H9 (cell line): ENCODE measurements at regions not wholly inside any gene's neighbourhood (a gene's known extent, or its start where the extent isn't known, plus 50 kb on each side); places are given as distances from the start of the nearest gene placed in this dataset.

Experiments
- DNase-seq: peaks from one replicate; pipeline ENCODE4 v3.0.0-alpha.2; 2017
- H2AFZ ChIP-seq: one replicate; pipeline ENCODE4 v1.6.1; 2013; ENCODE audit warnings: mild to moderate bottlenecking, low read length, control low read depth, moderate library complexity
- H2AK5ac ChIP-seq: 2 replicates; pipeline ENCODE4 v1.6.1; 2013; ENCODE audit warnings: low read length, control low read depth, mixed read lengths; ENCODE audit not compliant: insufficient read length
- H2BK120ac ChIP-seq: one replicate; pipeline ENCODE4 v1.6.1; 2013; ENCODE audit warnings: low read depth, mild to moderate bottlenecking, low read length, control low read depth, inconsistent platforms; ENCODE audit not compliant: poor library complexity, severe bottlenecking
- H2BK12ac ChIP-seq: 2 replicates; pipeline ENCODE4 v1.6.1; 2013; ENCODE audit warnings: low read length, control low read depth, mixed read lengths, low read depth; ENCODE audit not compliant: insufficient read length
- H2BK15ac ChIP-seq: 2 replicates; pipeline ENCODE4 v1.6.1; 2013; ENCODE audit warnings: low read depth, low read length, control low read depth
- H2BK20ac ChIP-seq: one replicate; pipeline ENCODE4 v1.6.1; 2013; ENCODE audit warnings: low read depth, mild to moderate bottlenecking, low read length, control low read depth, inconsistent platforms; ENCODE audit not compliant: poor library complexity, severe bottlenecking
- H2BK5ac ChIP-seq: 2 replicates; pipeline ENCODE4 v1.6.1; 2013; ENCODE audit warnings: low read length, control low read depth, mixed read lengths; ENCODE audit not compliant: insufficient read length
- H3K14ac ChIP-seq: 2 replicates; pipeline ENCODE4 v1.6.1; 2013; ENCODE audit warnings: low read length, control low read depth; ENCODE audit not compliant: insufficient read depth
- H3K18ac ChIP-seq: 2 replicates; pipeline ENCODE4 v1.6.1; 2013; ENCODE audit warnings: low read depth, mild to moderate bottlenecking, mixed read lengths, low read length, control low read depth; ENCODE audit not compliant: insufficient read length
- H3K23ac ChIP-seq: 2 replicates; pipeline ENCODE4 v1.6.1; 2013; ENCODE audit warnings: low read length, control low read depth, mixed read lengths, low read depth; ENCODE audit not compliant: insufficient read length
- H3K23me2 ChIP-seq: 2 replicates; pipeline ENCODE4 v1.6.1; 2013; ENCODE audit warnings: low read depth, mild to moderate bottlenecking, mixed read lengths, low read length, control low read depth; ENCODE audit not compliant: insufficient read length, poor library complexity, severe bottlenecking
- H3K27ac ChIP-seq: 2 replicates; pipeline ENCODE4 v1.5.1; 2013; ENCODE audit warnings: low read length, control low read depth, mixed read lengths, low read depth; ENCODE audit not compliant: insufficient read length
- H3K27me3 ChIP-seq: 2 replicates; pipeline ENCODE4 v1.6.1; 2013; ENCODE audit warnings: low read length, control low read depth, inconsistent platforms; ENCODE audit not compliant: insufficient read depth
- H3K4ac ChIP-seq: 2 replicates; pipeline ENCODE4 v1.6.1; 2013; ENCODE audit warnings: low read depth, mild to moderate bottlenecking, control low read depth, inconsistent platforms, low read length, moderate library complexity
- H3K4me1 ChIP-seq: 2 replicates; pipeline ENCODE4 v1.6.1; 2013; ENCODE audit warnings: low read length, control low read depth, inconsistent platforms; ENCODE audit not compliant: insufficient read depth
- H3K4me2 ChIP-seq: 2 replicates; pipeline ENCODE4 v1.6.1; 2013; ENCODE audit warnings: low read length, control low read depth, mixed read lengths; ENCODE audit not compliant: insufficient read length, insufficient read depth
- H3K56ac ChIP-seq: 2 replicates; pipeline ENCODE4 v1.6.1; 2013; ENCODE audit warnings: low read depth, mild to moderate bottlenecking, mixed read lengths, low read length, control low read depth; ENCODE audit not compliant: insufficient read length
- H3K79me1 ChIP-seq: 2 replicates; pipeline ENCODE4 v1.6.1; 2013; ENCODE audit warnings: low read depth, mild to moderate bottlenecking, moderate library complexity, low read length, control low read depth, inconsistent platforms; ENCODE audit not compliant: insufficient read depth, poor library complexity, severe bottlenecking
- H3K79me2 ChIP-seq: 2 replicates; pipeline ENCODE4 v1.6.1; 2013; ENCODE audit warnings: low read length, control low read depth, inconsistent platforms; ENCODE audit not compliant: insufficient read depth
- H3K9ac ChIP-seq: 2 replicates; pipeline ENCODE4 v1.6.1; 2013; ENCODE audit warnings: low read length, control low read depth, mixed read lengths; ENCODE audit not compliant: insufficient read length; ENCODE audit errors: extremely low read depth
- H3K9me3 ChIP-seq: one replicate; pipeline ENCODE4 v1.6.1; 2013; ENCODE audit warnings: low read depth, low read length, inconsistent platforms; ENCODE audit not compliant: control insufficient read depth
- H3T11ph ChIP-seq: one replicate; pipeline ENCODE4 v1.6.1; 2013; ENCODE audit warnings: mild to moderate bottlenecking, low read length, control low read depth, inconsistent platforms
- H4K20me1 ChIP-seq: one replicate; pipeline ENCODE4 v1.6.1; 2013; ENCODE audit not compliant: control insufficient read depth, insufficient read length, insufficient read depth
- H4K5ac ChIP-seq: 2 replicates; pipeline ENCODE4 v1.6.1; 2013; ENCODE audit warnings: low read depth, mild to moderate bottlenecking, mixed read lengths, low read length, control low read depth; ENCODE audit not compliant: insufficient read length
- H4K8ac ChIP-seq: replicated peaks from 2 replicates; pipeline ENCODE4 v1.6.1; 2013; ENCODE audit warnings: low read length, control low read depth, mixed read lengths, low read depth; ENCODE audit not compliant: insufficient read length
- H4K91ac ChIP-seq: 2 replicates; pipeline ENCODE4 v1.6.1; 2013; ENCODE audit warnings: low read depth, mild to moderate bottlenecking, moderate library complexity, mixed read lengths, low read length, control low read depth; ENCODE audit not compliant: insufficient read length
- H3K27ac Mint-ChIP-seq, 3 experiments: 2 replicates in 2 of 3; 3 replicates in 1 of 3; pipeline ENCODE4 v1.8.0; 2020 to 2021; ENCODE audit warnings: mixed read lengths in 3 of 3, mild to moderate bottlenecking in 1 of 3, moderate library complexity in 1 of 3
- H3K27me3 Mint-ChIP-seq: 2 replicates; pipeline ENCODE4 v1.8.0; 2021; ENCODE audit warnings: low read depth, mild to moderate bottlenecking, moderate library complexity, mixed read lengths
- H3K36me3 Mint-ChIP-seq, 3 experiments: 2 replicates in 2 of 3; 3 replicates in 1 of 3; pipeline ENCODE4 v1.8.0; 2020 to 2021; ENCODE audit warnings: low read depth in 3 of 3, mixed read lengths in 3 of 3; ENCODE audit not compliant: insufficient read depth in 1 of 3
- H3K4me1 Mint-ChIP-seq, 2 experiments: 2 replicates each; pipeline ENCODE4 v1.8.0; 2020; ENCODE audit warnings: mixed read lengths in 2 of 2
- H3K4me3 Mint-ChIP-seq, 2 experiments: 2 replicates in 1 of 2; 3 replicates in 1 of 2; pipeline ENCODE4 v1.8.0; 2020 to 2021; ENCODE audit warnings: mild to moderate bottlenecking in 2 of 2, mixed read lengths in 2 of 2, moderate library complexity in 1 of 2
- H3K9me3 Mint-ChIP-seq, 2 experiments: 2 replicates in 1 of 2; 3 replicates in 1 of 2; pipeline ENCODE4 v1.8.0; 2020; ENCODE audit warnings: mild to moderate bottlenecking in 2 of 2, mixed read lengths in 2 of 2, moderate library complexity in 1 of 2
- WGBS: extraction: QIAGEN DNeasy Blood & Tissue Kit; methylation state at CpG from one replicate; pipeline ENCODE4 v1.1.7; 2013; ENCODE audit warnings: missing lambda C conversion rate, low lambda C conversion rate, mixed read lengths; ENCODE audit not compliant: insufficient read length; ENCODE audit errors: extremely low coverage; 5-methylcytosine and 5-hydroxymethylcytosine counted together
- TF ChIP-seq, protein P1 (sequence below): fragments of 200-600 bp; sonication (generic); conservative IDR thresholded peaks from 3 replicates; pipeline ENCODE4 v1.8.0; 2021; ENCODE audit warnings: antibody characterized with exemption, mild to moderate bottlenecking

DNA sequence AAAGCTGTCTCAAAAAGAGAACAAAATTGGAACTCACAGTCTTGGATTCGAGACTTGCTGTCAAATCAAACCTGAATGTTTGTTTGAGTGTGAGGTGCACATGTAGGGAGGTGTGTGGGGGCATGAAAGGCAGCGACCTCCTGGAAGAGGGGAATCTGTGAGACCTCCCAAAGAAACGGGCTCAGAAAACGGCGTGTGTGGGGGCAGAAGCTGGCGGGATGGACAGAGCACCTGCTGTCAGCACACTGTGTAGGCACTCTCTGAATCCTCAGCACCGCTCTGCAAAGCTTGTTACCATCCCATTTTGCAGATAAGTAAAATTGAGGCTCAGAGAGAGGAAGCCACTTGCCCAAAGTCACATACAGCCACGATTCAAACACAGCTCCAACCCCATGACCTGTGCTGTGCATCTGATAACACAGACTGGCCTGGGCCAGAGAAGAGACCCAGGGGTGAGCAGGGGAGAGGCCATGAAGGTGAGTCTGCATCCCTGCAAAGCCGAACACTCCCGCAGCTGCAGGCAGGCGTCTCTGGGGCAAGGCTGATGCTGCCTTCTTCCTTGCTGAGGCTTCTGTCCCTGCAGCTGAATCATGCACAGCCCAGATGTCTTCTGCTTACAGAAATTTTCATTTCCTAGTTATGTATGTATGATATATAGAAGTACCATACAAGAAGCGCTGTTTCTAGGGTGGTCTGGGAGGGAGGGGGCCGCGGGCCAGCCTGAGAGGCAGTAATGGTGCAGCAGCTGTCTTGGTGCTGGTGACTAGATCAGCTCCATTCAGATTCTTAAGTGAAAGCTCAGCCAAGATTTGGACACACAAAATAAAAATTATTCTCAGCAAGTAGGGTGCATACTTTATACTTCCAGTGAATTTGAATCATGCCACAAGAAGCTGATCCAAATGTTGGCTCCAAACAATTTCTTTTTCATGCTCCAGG, 67.3 kb upstream of the SHISAL1 start:
- no peak overlapping the region for H2BK5ac ChIP-seq
- H3K79me2 ChIP-seq, result no peaks in the 10 kb centered on the region
- peaks cover 4% of the 10 kb centered on the region for H3K9me3 ChIP-seq
- H3K27ac ChIP-seq, result no peak overlapping the region
- H3K23ac ChIP-seq, result no peak overlapping the region
- Mint-ChIP-seq H3K4me1 (peaks cover 0 to 5% of the 10 kb centered on the region in 2 experiments; a peak in 3 of 4 replicates), H3K27ac (no peak overlapping the region), H3K9me3 (peaks cover 6 to 9% of the 10 kb centered on the region in 2 experiments), H3K4me3 (no peak overlapping the region), H3K36me3 (peaks cover 0 to 6% (median 0%) of the 10 kb centered on the region in 3 experiments; a peak in 3 of 7 replicates), H3K27me3 (peaks cover 13% of the 10 kb centered on the region)
- H3T11ph ChIP-seq, result no peak overlapping the region
- H4K91ac ChIP-seq, result no peak overlapping the region
- H3K79me1 ChIP-seq, result no peaks in the 10 kb centered on the region
- no peak overlapping the region for H3K4ac ChIP-seq
- no peaks in the 10 kb centered on the region for H3K23me2 ChIP-seq
- TF ChIP-seq, protein P1, sequence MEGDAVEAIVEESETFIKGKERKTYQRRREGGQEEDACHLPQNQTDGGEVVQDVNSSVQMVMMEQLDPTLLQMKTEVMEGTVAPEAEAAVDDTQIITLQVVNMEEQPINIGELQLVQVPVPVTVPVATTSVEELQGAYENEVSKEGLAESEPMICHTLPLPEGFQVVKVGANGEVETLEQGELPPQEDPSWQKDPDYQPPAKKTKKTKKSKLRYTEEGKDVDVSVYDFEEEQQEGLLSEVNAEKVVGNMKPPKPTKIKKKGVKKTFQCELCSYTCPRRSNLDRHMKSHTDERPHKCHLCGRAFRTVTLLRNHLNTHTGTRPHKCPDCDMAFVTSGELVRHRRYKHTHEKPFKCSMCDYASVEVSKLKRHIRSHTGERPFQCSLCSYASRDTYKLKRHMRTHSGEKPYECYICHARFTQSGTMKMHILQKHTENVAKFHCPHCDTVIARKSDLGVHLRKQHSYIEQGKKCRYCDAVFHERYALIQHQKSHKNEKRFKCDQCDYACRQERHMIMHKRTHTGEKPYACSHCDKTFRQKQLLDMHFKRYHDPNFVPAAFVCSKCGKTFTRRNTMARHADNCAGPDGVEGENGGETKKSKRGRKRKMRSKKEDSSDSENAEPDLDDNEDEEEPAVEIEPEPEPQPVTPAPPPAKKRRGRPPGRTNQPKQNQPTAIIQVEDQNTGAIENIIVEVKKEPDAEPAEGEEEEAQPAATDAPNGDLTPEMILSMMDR, result no peak
- no peak overlapping the region for H2BK20ac ChIP-seq
- no peak overlapping the region for H2BK120ac ChIP-seq
- no peak overlapping the region for H2AK5ac ChIP-seq
- H3K4me1 ChIP-seq, result no peaks in the 10 kb centered on the region
- no peak overlapping the region for H3K18ac ChIP-seq
- H3K14ac ChIP-seq, result no peak overlapping the region
- H3K4me2 ChIP-seq, result no peak overlapping the region
- no peaks in the 10 kb centered on the region for H3K27me3 ChIP-seq
- no peak overlapping the region for H3K56ac ChIP-seq
- no peak overlapping the region for H2AFZ ChIP-seq
- H2BK15ac ChIP-seq, result no peak overlapping the region
- no CpG with 5 or more reads among the region's 14 CpGs for WGBS
- no peak overlapping the region for H4K5ac ChIP-seq
- H2BK12ac ChIP-seq, result no peak overlapping the region
- H4K8ac ChIP-seq, result no peak overlapping the region
- DNase-seq, result no peak
- H4K20me1 ChIP-seq, result no peaks in the 10 kb centered on the region
- H3K9ac ChIP-seq, result no peak overlapping the region
